Mammary epithelial cell (primary cell): ENCODE measurements at regions not wholly inside any gene's neighbourhood (a gene's known extent, or its start where the extent isn't known, plus 50 kb on each side); places are given as distances from the start of the nearest gene placed in this dataset.

ENCODE experiments used
- CTCF ChIP-seq, 2 donors: IDR thresholded peaks in 1 of 2; conservative IDR thresholded peaks in 1 of 2; 2 replicates each; pipeline ENCODE4 v1.5.1; 2011 to 2012; ENCODE audit warnings: inconsistent platforms in 2 of 2, low read length in 2 of 2, mild to moderate bottlenecking in 2 of 2, control low read depth in 1 of 2, low read depth in 1 of 2; ENCODE audit not compliant: insufficient read depth in 1 of 2; ENCODE audit errors: extremely low read depth in 1 of 2
- EZH2 ChIP-seq: IDR thresholded peaks from 2 replicates; pipeline ENCODE4 v1.6.1; 2012; ENCODE audit warnings: low read length, inconsistent platforms, borderline replicate concordance

GRCh38 chr21:38982096-38982495 is 176.4 kb downstream of the ETS2 start:
- TF ChIP-seq EZH2, result no peak
- no peak for TF ChIP-seq CTCF (conservative IDR thresholded peaks at IDR 0.05 in 1 of 2, IDR thresholded peaks at IDR 0.05 in 1 of 2; ENCODE audit: extremely low read depth in 1 of 2, insufficient read depth in 1 of 2, low read depth in 1 of 2, low read length in 2 of 2)
